NCI-H2227 treated with DMSO at 0.1 percent for 48 hours (cell line): ENCODE measurements at regions not wholly inside any gene's neighbourhood (a gene's known extent, or its start where the extent isn't known, plus 50 kb on each side); places are given as distances from the start of the nearest gene placed in this dataset.

ENCODE experiments used
- DNase-seq: peaks from one replicate; lab custom pipeline; 2025; lab: John Stamatoyannopoulos, UW

DNA sequence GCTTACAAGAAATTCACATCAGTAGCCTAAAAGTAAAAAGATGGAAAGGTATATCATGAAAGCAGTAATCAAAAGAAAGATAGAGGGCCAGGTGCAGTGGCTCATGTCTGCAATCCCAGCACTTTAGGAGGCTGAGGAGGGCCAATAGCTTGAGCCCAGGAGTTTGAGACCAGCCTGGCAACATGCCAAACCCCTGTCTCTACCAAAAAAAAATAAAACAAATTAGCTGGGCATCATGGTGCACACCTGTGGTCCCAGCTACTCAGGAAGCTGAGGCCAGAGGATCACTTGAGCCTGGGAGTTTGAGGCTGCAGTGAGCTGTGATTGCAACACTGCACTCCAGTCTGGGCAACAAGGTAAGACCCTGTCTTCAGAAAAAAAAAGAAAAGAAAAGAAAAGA is 55.5 kb downstream of the GSPT2 start:
- DNase-seq: no peak

DNA sequence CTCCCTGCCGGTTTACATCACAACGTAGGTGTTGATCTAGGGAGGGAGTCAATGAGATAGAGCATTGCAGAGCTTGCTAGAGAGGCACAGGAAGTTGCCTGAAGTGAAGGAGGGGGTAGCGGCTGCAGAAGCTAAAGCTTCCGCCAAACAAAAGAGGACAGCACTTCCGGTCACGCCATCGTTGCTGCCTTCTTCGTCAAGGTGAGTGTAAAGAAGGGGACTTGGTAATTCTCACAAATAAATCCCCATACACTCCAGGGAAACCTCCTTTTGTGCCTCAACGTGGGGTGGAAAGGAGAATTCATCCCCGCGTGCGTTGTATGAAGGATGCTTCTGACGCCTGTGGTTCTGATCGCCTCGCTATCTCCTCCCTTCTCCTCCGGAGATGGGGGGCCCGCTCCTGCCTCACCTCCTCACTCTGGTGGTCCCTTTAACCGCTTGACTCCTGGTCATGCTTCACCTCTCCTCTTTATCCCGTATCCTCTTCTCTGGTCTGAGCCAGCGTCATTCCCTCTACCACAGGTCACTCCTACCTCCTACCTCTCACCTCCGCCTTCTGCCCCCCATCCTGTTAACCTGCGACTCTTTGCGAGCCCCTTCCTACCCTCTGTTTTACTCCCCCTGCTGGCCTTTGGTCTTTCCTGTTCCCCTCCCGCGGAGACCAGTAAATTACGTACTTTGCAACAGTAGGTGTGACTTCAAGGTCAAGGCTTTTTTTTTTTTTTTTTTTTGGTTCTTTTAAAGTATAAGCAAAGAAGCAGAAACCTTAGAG is 59.9 kb downstream of the GSPT2 start:
- peak; percentile 92 for DNase-seq

DNA sequence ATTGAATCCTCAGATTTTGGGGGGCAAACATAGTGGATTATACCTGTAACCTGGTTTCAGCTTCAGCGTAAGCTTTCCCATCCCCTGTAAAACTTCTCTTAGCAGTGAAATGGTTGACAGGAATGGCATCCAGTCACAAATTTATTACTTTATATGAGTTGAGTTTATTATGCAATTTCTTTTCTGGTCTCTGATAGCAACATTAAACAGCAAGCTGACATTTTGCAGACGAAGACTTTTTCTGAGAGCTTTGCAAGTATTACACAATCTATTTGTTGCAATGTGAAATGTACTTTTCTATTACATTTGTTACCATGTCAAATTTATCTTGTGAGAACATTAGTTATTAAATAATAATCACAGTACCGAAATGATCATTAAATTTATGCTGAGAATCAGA is 60.6 kb downstream of the GSPT2 start:
- DNase-seq: no peak

DNA sequence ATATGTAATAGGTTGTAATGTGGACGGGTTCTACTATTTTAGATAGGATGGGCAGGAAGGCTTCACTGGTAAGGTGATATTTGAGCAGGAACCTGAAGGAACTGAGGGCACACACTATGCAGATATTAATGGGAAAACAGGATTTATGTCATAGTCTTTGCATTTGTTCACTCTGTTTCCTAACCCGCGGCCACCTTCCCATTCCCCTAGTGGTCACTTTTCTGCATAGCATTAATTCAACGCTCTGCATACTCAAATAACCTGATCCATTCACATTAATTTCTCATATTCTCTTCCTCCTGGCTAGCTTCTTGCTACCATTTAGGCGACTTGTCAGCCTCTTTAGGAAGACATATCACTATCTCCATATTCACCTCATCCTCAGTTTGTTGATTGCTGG is 61.5 kb downstream of the GSPT2 start:
- DNase-seq: no peak

DNA sequence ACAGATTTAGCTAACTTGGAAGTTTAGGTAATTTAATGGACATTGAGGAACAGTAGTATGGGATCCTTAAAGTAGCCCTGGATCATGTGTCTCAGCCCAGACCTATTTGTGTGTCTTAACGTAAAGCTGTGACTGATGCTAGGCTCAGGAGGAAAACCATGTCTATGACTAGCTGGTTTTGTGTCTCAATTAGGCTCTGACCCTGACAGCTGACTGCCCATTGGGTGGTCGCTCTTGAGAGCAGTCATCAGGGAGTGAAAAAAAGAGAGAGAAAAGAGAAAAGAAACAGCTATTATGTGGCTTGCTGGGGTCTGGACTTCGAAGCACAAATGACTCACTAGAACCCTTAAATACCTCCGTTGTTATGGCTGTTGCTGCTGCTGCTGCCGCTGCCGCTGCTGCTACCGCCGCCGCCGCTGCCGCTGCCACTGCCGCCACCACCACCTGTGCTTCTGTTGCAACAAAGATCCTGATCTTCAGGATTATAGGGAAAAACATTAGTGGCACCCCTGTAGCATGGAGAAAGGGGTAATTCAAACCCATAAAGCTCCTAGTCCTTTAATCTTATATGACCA is 70.7 kb downstream of the GSPT2 start:
- DNase-seq: no peak

DNA sequence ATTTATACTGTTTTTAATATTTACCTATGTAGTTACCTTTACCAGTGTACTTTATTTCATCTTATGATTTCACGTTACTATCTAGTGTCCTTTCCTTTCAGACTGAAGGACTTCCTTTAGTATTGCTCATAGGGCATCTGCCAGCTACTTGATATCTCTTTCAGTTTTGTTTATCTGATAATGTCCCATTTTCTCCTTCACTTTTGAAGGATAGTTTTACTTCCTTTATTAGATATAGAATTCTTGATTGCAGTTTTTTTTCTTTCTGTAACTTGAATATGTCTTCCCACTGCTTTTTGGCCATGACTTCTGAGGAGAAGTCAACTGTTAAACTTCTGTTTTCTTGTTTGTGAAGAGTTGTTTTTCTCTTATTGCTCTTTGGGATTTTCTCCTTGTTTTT is 69.4 kb upstream of the MAGED1 start:
- no peak for DNase-seq

DNA sequence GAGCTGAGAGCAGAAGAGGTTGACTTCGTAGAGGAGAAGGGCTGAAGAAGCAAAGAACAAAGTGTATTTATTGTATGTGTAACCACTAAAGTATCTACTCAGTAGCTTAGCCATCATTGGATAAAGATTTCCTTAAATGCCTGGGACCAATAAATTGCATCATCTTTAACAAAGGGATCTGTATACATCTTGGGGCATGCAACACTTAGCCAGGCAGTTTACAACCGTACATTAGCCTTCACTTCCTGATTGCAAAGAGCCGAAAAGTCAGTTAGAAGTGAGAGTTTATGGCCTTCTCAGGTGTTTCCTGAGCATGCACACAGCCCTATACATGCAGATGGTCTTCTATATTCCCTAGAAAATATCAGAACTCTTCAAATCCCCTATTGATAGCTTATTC is 68.0 kb upstream of the MAGED1 start:
- no peak for DNase-seq

DNA sequence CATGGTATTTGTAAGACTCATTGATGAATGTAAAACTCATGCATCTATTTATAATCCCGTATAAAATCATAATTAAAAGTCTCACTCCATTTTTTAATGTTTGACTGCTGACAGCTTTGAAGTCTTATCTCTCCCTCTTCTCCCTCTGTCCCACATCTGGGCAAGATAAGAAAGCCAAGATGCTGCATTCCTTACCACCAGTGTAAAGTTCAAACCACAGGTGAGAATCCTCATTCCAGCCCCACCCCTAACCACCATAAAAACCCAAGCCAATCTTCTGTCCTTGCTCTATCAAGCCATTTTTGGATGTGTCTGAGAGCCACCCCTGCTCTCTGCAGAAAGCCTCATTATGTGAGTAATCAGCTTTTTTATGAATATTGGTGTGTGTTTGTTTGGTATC is 59.3 kb upstream of the MAGED1 start:
- no peak for DNase-seq

DNA sequence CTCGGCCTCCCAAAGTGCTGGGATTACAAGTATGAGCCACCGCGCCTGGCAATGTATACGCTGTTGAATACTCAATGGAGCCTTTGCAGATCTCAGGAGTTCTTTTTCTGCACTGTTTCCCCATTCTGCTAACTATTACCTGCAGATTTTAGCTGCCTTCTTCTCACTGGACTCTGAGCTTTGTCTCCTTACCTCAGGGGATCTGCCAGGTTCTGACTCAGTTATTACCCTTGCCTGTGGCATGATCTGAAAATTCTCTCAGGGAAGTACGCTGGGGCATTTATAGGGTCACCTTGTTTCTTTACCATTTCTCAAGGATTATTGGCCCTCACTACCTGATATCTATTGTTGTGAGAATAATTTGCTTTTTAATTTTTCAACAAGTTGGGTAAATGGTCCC is 56.6 kb upstream of the MAGED1 start:
- DNase-seq: no peak

DNA sequence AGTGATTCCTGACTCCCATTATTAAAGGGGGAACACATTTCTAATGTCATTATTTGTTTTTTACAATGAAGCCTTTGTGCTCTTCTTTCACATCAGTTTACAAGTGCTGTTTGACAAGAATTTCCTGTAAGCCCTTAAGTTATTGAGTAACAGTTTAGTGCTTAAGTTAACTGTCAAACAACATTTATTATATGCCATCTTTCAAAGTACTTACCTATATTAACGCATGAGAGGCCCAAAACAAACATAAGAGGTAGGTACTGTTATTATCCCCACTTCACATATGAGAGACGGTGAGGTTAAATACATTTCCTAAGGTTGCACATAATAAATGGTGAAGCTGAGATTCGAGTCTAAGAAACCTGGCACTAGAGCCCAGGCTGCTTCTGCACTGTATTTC is 56.0 kb upstream of the MAGED1 start:
- DNase-seq: no peak

DNA sequence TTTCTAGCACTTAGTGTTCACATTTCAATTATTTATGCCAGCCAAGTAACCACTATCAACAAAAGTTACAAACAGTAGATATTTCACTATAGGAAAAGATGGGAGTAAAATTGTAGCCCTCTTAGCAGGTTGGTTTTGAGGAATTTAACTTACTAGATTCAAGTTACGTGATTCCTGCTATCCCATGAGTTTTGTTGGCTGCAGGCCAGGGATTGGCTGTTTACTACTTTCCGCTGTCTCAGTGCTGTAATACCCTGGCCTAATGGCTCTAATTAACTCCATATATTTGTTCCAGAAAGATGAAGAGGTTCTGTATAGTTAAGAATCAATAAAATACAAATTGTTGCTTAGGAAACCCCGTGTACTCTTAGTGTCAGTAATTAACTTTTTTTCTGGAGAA is 55.5 kb upstream of the MAGED1 start:
- DNase-seq: peak; percentile 8
